ENCODE measurements at regions not wholly inside any gene's neighbourhood (a gene's known extent, or its start where the extent isn't known, plus 50 kb on each side); places are given as distances from the start of the nearest gene placed in this dataset.

GRCh38 chr3:99246010-99246654 is 344.6 kb upstream of the DCBLD2 start:
- TF ChIP-seq CTCF (IDR thresholded peaks at IDR 0.05; ENCODE audit: insufficient read depth, low read length, poor library complexity, severe bottlenecking), result no peak
- TF ChIP-seq EZH2phosphoT487 (conservative IDR thresholded peaks at IDR 0.05; ENCODE audit: low read length), result no peak

Data from SU-DHL-6 (cell line).